ENCODE measurements at regions not wholly inside any gene's neighbourhood (a gene's known extent, or its start where the extent isn't known, plus 50 kb on each side); places are given as distances from the start of the nearest gene placed in this dataset.

DNA sequence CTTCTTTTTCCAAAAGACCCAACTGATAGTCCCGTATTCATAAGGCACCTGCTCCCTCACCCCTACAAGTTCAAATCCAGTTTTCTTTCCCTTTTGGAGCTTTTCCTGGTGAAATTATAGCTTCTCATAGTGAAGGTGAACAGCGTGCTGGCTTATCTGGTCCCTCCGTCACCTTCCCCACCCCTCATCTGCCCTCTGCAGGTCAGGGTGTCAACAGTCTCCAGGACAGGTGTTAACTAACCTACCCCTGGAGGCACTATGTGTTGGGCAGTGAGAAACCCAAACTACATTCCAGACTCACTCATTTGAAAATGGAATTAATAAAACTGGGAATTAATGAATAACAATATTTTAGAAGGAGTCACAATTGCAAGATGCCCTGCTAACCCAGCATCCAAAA lies 109.0 kb upstream of the TAS2R1 start:
- TF ChIP-seq, protein P1, sequence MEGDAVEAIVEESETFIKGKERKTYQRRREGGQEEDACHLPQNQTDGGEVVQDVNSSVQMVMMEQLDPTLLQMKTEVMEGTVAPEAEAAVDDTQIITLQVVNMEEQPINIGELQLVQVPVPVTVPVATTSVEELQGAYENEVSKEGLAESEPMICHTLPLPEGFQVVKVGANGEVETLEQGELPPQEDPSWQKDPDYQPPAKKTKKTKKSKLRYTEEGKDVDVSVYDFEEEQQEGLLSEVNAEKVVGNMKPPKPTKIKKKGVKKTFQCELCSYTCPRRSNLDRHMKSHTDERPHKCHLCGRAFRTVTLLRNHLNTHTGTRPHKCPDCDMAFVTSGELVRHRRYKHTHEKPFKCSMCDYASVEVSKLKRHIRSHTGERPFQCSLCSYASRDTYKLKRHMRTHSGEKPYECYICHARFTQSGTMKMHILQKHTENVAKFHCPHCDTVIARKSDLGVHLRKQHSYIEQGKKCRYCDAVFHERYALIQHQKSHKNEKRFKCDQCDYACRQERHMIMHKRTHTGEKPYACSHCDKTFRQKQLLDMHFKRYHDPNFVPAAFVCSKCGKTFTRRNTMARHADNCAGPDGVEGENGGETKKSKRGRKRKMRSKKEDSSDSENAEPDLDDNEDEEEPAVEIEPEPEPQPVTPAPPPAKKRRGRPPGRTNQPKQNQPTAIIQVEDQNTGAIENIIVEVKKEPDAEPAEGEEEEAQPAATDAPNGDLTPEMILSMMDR (IDR thresholded peaks at IDR 0.05) = no peak
- TF ChIP-seq POLR2A (IDR thresholded peaks at IDR 0.05) = no peak
- no peak for TF ChIP-seq EP300 (IDR thresholded peaks at IDR 0.05)
